H4 (cell line): ENCODE measurements at regions not wholly inside any gene's neighbourhood (a gene's known extent, or its start where the extent isn't known, plus 50 kb on each side); places are given as distances from the start of the nearest gene placed in this dataset.

ENCODE experiments used
- DNase-seq: peaks from one replicate; pipeline ENCODE4 v3.0.0-alpha.2; 2015; ENCODE audit warnings: low spot score

GRCh38 chr5:108649106-108649505 is 98.6 kb upstream of the FER start:
- no peak for DNase-seq

GRCh38 chr5:108642170-108642906 is 105.4 kb upstream of the FER start:
- DNase-seq = peak; percentile 86

- DNase-seq = no peak
Observed at GRCh38 chr5:108641596-108641995, 106.1 kb upstream of the FER start.

DNA sequence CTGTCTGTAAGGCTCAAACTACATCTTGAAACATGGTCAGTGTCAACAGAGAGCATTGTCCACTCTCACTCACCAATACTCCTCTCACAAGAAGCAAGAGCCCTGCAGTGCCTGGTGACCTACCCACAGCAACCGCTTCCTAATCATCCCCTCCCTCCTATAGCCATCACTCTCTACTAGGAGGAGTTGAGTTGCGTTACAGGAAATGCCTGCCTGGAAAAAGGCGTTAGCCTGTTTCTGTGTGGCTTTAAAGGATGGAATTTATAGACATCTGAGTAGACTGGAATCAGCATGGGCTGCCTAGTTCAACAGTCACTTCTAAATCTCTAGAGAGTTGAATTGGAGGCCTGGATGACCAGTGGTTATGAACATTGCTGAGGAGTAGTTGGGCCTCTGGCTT is 108.3 kb upstream of the FER start:
- DNase-seq = no peak

DNA sequence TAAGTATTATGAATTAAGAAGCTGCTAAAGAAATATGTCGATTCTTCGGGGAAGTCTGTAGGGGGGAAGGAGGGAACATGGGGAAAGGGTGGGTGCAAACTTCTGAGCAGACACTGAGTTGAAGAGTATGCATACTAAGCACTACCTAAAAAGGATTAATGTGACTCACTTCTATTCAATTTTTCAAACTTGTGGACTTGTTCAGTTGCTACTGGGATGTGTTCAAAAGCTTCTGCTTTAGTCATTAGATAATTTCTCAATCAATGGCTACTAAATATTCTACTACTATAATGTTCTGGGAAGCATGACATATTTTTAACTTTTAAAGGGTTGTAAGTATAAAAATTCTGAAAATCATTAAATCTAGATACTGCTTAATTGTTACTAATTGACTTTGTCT is 109.7 kb upstream of the FER start:
- no peak for DNase-seq

DNA sequence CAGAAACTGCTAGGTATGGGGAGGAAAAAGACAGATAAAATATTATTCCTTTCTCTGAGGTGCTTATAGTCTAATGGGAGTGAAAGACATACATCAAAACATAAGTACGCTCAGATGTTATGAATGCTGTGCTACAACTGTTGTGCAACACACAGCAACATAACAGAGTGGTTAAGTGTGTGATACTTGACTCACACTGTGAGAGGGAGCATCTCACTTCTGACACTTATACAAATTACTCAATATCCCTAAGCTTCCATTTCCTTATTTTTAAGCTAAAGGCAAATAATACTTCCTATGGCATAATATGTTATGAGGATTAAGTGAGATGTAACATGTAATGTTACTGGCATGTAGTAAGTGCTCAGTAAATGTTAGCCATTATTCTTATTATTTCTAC is 110.6 kb upstream of the FER start:
- no peak for DNase-seq

GRCh38 chr5:108636135-108636853 is 111.4 kb upstream of the FER start:
- no peak for DNase-seq

GRCh38 chr5:108634617-108635288 is 112.9 kb upstream of the FER start:
- no peak for DNase-seq

DNA sequence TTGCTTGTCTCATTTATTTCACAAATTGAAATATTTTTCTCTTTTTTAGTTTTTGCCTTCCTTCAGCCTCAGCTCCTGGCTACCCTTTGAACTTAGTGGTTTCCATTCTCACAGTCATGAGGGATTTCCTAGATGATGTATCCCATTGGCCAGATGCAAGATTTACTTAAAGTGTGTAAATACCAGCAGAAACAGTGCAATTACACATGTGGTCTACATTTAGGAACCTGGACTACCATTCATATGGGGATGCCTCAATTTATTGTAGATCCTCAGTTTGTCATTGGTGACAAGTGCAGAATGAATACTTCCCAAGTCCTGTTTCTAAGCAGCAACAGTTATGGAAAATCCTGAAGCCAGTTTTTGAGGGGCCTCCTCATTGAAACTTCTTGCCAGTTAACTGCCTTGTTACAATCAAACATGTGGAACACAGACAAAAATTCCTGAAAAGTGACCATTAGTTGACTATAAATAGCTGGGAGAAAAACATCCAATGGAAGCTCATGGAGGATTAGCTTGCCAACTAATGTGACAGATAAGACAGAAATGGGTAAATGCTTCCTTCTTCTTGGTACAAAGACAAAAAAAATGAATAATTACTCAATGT is 113.6 kb upstream of the FER start:
- DNase-seq = no peak

- DNase-seq = no peak
Observed at GRCh38 chr5:108629779-108630528, 117.7 kb upstream of the FER start.

DNA sequence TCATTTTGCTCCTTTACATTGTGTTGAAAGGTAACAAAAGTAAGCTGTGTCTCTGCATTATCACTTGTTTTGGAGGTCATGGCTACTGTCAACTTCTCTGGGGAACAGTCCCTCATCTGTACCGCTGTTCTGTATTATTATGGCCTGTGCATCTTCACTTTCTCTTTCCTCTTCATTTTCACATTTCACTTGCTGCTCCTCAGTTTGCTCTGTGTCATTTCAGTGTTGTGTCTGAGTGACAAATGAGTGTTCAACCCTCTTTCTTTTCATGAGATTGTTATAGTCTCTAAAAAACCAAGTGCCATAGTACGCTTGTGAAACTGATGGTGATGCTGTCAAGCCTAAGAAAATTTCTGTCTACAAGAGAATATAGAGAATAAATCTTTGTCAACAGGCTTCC is 122.0 kb upstream of the FER start:
- no peak for DNase-seq

DNA sequence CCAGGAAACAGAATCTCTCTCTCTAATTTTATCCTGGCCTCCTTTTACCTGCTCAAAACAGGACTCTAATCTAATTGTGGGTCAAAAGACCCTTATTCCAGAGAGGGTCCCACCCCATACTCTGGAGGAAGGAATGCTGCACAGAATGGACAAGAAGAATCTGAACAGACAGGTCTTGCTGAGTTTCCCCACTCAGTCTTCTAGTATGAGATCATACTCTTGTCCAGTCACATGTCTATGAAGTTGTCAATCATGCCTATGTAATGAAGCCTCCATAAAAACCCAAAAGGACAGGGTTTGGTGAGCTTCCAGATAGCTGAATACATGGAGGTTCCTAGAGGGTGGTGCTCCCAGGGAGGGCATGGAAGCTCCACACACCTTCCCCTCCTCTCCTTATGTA is 123.9 kb upstream of the FER start:
- no peak for DNase-seq

- no peak for DNase-seq
Observed at GRCh38 chr5:108620516-108620915, 127.2 kb upstream of the FER start.

GRCh38 chr5:108619815-108620214 is 127.9 kb upstream of the FER start:
- DNase-seq = no peak

DNA sequence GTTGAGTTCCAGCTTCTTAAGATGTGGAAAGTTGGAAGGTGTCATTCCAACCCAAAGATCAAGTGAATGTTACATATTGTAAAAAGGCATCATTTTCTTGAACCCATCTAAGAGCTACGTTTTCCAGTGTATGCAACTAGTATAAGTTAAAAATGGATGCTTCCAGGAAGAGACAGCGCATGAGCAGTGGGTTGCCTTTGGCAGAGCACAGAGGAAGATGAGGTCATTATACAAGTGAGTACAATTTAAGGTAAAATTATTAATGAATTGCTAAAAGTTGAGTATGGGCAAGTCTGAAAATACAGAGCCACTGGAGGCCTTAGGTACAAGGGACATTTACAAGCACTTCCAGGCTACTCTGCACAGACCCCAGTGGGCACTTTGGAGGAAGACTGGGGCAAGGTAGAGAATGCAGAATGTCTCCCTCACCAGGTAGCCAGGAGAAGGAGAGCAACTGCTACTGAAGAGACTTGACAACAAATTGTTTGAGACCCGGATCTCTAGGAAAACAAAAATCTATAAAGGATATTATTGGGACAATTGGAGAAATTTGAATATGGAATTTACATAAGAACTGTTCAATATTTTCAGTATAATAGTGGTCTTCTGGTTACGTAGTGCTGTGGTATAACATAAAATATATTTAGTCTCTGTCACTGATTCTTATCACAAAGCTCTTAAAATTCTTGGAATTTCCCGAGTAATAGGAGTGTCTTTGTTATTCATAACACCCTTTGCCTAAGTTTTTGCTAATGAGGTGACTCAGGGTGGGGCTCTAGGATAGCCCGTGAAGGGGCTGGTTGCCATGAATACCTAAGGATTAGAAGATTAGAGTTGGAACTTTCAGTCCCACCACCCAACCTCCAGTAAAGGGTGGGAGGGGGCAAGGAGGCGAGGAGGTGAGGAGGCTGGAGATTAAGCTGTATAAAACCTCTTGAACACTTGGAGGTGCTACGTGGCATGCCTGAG is 129.9 kb upstream of the FER start:
- no peak for DNase-seq

- no peak for DNase-seq
Observed at GRCh38 chr5:108615216-108615615, 132.5 kb upstream of the FER start.

- no peak for DNase-seq
Observed at GRCh38 chr5:108607421-108607820, 140.3 kb upstream of the FER start.

DNA sequence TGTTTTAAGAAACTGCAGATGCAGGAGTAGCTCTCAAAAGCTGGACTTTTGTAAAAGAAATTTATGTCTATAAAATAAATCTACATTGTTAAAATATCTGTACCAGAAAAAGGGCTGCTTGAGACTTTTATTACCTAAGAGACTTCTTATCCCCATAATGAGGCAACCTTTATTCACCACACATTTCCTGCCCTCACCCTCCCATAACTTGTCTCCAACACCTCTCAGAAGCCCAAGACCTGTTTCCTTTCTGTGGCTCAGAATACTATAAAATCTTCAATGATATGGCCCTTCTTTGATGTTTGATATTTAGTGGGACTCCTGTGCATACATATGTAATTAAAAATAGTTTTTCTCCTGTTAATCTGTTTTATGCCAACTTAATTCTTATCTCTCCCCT is 141.5 kb upstream of the FER start:
- DNase-seq = no peak

GRCh38 chr5:108602830-108603229 is 144.9 kb upstream of the FER start:
- no peak for DNase-seq

DNA sequence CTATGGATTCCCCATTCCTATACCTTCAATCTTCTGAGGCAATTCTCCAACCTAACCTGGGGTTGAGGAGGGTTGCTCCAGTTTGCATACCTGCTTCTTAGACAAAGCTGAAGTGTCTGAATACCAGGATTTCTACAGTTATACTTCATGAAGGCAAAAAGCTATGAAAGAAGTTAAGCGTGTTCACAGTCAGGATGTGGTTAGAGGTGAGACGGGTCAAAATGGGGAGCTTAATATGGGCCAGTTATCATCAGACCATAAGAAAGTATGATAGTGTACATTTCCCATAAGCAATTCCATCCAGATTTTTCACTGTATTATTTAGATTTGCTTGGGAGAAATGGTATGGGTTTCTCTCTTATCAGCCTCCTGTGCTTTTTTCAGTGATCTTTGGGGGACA is 156.9 kb upstream of the FER start:
- DNase-seq = no peak

DNA sequence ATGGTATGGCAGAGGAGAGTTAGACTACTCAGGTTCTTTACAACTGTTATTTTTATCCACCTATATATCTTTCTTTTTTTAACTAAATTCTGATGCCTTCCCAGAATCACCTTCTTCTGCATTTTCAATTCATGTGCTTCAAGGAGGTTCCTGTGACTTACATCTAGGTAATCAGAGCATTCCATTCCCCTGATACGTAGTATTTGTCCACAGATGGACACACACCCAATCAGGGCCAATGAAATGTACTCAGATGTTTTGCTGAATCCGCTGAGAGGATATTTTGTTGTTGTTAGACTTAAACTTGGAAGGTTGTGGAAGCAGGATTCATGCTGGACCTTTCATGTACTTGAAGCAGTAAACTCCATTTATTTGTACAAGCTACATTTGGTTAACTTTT is 159.4 kb upstream of the FER start:
- no peak for DNase-seq
